ENCODE measurements at regions not wholly inside any gene's neighbourhood (a gene's known extent, or its start where the extent isn't known, plus 50 kb on each side); places are given as distances from the start of the nearest gene placed in this dataset.

- TF ChIP-seq EZH2phosphoT487 (IDR thresholded peaks at IDR 0.05; ENCODE audit: borderline replicate concordance), result no peak
- no peak for TF ChIP-seq CTCF (conservative IDR thresholded peaks at IDR 0.05; ENCODE audit: low read length)
Observed at GRCh38 chr5:133859073-133859472, 109.4 kb downstream of the C5orf15 start.
